Heart right ventricle (tissue), 16 donors: ENCODE measurements at regions not wholly inside any gene's neighbourhood (a gene's known extent, or its start where the extent isn't known, plus 50 kb on each side); places are given as distances from the start of the nearest gene placed in this dataset.

Experiments used
- ATAC-seq, 8 donors: fragments of 200-7000 bp; cut with Tn5 transposase; one replicate each; pipeline ENCODE4 v1.9.1; 2020; ENCODE audit warnings: mild to moderate bottlenecking in 8 of 8, moderate library complexity in 8 of 8, moderate number of reproducible peaks in 1 of 8
- DNase-seq, 2 donors: peaks; one replicate each; pipeline ENCODE4 v3.0.0-alpha.2; 2020
- H3K27ac ChIP-seq, 10 donors: fragments of 200-600 bp; sonication (generic) in 2 of 10; one replicate each; pipeline versions ENCODE4 v1.5.0 to v1.8.0; 2020 to 2022; ENCODE audit warnings: mild to moderate bottlenecking in 3 of 10
- H3K27me3 ChIP-seq, 7 donors: fragments of 200-600 bp; one replicate each; pipeline ENCODE4 v1.8.0; 2021 to 2022; ENCODE audit warnings: mild to moderate bottlenecking in 2 of 7
- H3K36me3 ChIP-seq, 9 donors: fragments of 200-600 bp; sonication (generic) in 1 of 9; one replicate each; pipeline versions ENCODE4 v1.5.0 to v1.8.0; 2020 to 2022; ENCODE audit warnings: mild to moderate bottlenecking in 2 of 9
- H3K4me1 ChIP-seq, 9 donors: fragments of 200-600 bp; sonication (generic) in 1 of 9; one replicate each; pipeline versions ENCODE4 v1.5.0 to v1.8.0; 2020 to 2022; ENCODE audit warnings: mild to moderate bottlenecking in 4 of 9
- H3K4me3 ChIP-seq, 10 donors: fragments of 200-600 bp; sonication (generic) in 2 of 10; one replicate each; pipeline versions ENCODE4 v1.5.0 to v1.8.0; 2020 to 2022; ENCODE audit warnings: mild to moderate bottlenecking in 7 of 10, moderate library complexity in 2 of 10
- H3K9me3 ChIP-seq, 11 donors: fragments of 200-600 bp in 10 of 11; sonication (generic) in 2 of 11; one replicate each; pipeline versions ENCODE4 v1.5.0 to v1.8.0; 2013 to 2022; ENCODE audit warnings: mild to moderate bottlenecking in 2 of 11, control low read depth in 1 of 11, moderate library complexity in 1 of 11
- WGBS, 2 donors: extraction: QIAGEN DNeasy Blood & Tissue Kit; methylation state at CpG; one replicate each; pipeline ENCODE4 v1.1.7; 2013; ENCODE audit warnings: inconsistent platforms in 1 of 2; 5-methylcytosine and 5-hydroxymethylcytosine counted together
- intact Hi-C, 10 donors: fragments of 100-400 bp; cut with DNase I; formaldehyde crosslinking; loops; one replicate each; pipeline versions ENCODE4 v1.11.1 to v1.14.2; 2022
- TF ChIP-seq, protein P1 (sequence below), 9 donors: fragments of 200-600 bp; sonication (generic) in 2 of 9; IDR thresholded peaks; one replicate each; pipeline versions ENCODE4 v1.5.0 to v1.8.0; 2021 to 2022; ENCODE audit warnings: antibody characterized with exemption in 9 of 9, mild to moderate bottlenecking in 5 of 9, moderate library complexity in 1 of 9
- donor health status: Arrhythmogenic right ventricular cardiomyopathy.
- donor health status: ischemic (EF 13 %, LVEDD 7.1; RV severe dilation, severe dysfunction).
- donor health status: healthy with polysubstance abuse.
- donor health status: DM: no; HTN: yes; CAD: no.
- donor health status: DM: no; HTN: no; CAD: no.
- donor health status: ischemic (EF 25% LVEDD 6.9; RV normal size, moderate dysfunction).
- donor health status: ischemic (EF 25% LVEDD 5.7; RV mildly dilated, moderate dysfunction).
- donor health status: healthy.
- donor health status: DM: yes; HTN: yes; CAD: no.
- donor health status: Ischemic cardiomyopathy.
- donor health status: ischemic (EF 35%, LVEDD 5.7; RV mildly dilated, moderate dysfunction).
- donor health status: nonischemic (EF 11% LVEDD 7.7; RV severe dilation, severe dysfunction).
- donor health status: DM: yes; HTN: yes; CAD: no.
- donor health status: PGD.
- donor health status: ischemic (EF 29% LVEDD 5.4; RV normal size, mild dysfunction).
- donor health status: nonischemic (EF 23%, LVEDD 6.1; RV moderate dilation, normal function).

DNA sequence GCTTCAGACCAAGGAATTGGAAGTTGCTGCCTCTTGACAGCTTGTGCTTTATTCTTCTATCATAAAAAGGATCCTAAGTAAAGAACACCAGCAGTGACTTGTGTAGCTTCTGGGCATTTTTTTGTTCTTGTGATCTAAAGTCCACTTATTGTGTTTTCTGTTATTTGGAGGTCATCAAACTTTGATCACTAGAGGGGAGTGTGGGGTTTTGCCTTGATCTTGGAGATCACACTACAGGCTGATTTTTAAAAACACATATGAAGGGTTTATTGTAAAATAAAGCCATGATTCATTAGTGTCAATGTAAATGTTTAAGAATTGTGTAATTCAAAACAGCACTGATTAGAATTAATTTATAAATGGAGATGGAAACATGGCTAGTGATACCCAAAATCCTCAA is 328.7 kb upstream of the EDNRB start:
- Histone ChIP-seq H3K36me3 (no peaks in the 10 kb centered on the region), H3K4me1 (no peaks in the 10 kb centered on the region), H3K4me3 (no peak overlapping the region), H3K27me3 (no peaks in the 10 kb centered on the region), H3K9me3 (no peaks in the 10 kb centered on the region), H3K27ac (no peak overlapping the region)
- no peak for ATAC-seq
- intact Hi-C loops = loop anchor here in 1 of 10 donors (10.0 kb wide), 1 partner anchor 727 kb away; no protein-coding TSS in a partner anchor
- TF ChIP-seq, protein P1, sequence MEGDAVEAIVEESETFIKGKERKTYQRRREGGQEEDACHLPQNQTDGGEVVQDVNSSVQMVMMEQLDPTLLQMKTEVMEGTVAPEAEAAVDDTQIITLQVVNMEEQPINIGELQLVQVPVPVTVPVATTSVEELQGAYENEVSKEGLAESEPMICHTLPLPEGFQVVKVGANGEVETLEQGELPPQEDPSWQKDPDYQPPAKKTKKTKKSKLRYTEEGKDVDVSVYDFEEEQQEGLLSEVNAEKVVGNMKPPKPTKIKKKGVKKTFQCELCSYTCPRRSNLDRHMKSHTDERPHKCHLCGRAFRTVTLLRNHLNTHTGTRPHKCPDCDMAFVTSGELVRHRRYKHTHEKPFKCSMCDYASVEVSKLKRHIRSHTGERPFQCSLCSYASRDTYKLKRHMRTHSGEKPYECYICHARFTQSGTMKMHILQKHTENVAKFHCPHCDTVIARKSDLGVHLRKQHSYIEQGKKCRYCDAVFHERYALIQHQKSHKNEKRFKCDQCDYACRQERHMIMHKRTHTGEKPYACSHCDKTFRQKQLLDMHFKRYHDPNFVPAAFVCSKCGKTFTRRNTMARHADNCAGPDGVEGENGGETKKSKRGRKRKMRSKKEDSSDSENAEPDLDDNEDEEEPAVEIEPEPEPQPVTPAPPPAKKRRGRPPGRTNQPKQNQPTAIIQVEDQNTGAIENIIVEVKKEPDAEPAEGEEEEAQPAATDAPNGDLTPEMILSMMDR (IDR thresholded peaks at IDR 0.05) = no peak
- DNase-seq = no peak

DNA sequence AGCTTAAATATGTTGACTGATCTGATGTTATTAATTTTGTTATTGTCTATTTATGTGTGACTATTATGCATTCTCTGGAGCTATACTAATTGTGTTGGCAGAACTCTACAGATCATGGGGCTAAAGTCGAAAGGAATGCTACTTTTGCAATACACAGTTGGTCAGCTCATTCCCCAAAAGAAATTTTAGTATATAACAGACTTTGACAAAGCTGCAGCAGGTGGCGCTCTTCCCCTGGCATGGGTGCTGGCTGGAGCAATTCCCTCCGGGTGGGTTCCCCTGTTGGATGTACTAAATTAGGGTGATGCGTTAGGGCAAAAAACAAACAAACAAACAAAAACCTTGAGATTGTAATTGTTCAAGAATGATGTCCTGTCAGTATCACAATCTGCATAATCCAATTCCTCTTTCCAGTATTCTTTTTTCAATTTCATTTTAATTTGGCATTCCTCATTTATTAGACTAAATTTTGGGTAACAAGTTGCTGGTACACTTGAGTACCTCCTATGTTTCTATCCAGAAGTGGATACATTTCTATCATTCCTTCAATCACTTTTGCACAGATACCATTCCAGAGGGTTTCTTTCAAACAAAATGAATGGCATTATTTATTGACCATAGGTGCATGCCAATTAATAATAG is 322.8 kb upstream of the EDNRB start:
- Histone ChIP-seq H3K27ac (no peak overlapping the region), H3K4me1 (no peaks in the 10 kb centered on the region), H3K36me3 (no peaks in the 10 kb centered on the region), H3K9me3 (no peaks in the 10 kb centered on the region), H3K27me3 (peaks cover 0 to 3% (median 0%) of the 10 kb centered on the region in 7 donors), H3K4me3 (no peak overlapping the region)
- ATAC-seq = no peak
- intact Hi-C loops = loop anchor here in 6 of 10 donors (2.0 to 10.0 kb wide), 4 partner anchors 446 to 737 kb away; no protein-coding TSS in a partner anchor
- DNase-seq = peak in 1 of 2 donors; percentile 14
- WGBS, 2 donors = 5 to 6% methylated on average over 4 of the region's 4 CpGs
- TF ChIP-seq, protein P1 (IDR thresholded peaks at IDR 0.05) = peak in 8 of 9 donors; percentile 5 to 59 (median 46)

DNA sequence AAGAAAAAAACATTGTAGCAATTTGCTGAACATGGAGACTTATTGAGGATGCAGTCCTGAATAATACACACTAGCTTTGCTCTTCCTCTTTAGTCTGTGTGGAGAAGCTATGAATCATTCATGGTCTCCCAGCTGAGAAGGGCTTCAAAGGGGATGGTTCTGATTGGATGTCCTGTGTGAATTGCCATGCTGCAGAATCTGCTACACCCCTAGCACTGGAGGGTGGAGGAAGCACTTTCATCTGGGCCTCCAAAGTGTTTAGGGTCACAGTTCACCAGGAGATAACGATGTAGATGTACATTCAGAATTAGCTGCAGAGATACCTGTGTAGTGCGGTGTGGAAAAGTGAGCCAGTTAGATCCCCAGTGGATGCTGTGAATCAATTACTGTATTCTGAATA is 321.1 kb upstream of the EDNRB start:
- H3K9me3 ChIP-seq = no peaks in the 10 kb centered on the region
- TF ChIP-seq, protein P1 (IDR thresholded peaks at IDR 0.05) = no peak
- 44 to 48% methylated on average over 2 of the region's 2 CpGs for WGBS, 2 donors
- no peak for ATAC-seq
- DNase-seq = no peak
- no peaks in the 10 kb centered on the region for H3K36me3 ChIP-seq
- peaks cover 0 to 7% (median 0%) of the 10 kb centered on the region in 7 donors for H3K27me3 ChIP-seq
- H3K4me3 ChIP-seq = no peak overlapping the region
- intact Hi-C loops = loop anchor here in 6 of 10 donors (2.0 to 10.0 kb wide), 4 partner anchors 448 to 739 kb away; no protein-coding TSS in a partner anchor
- H3K27ac ChIP-seq = no peak overlapping the region
- H3K4me1 ChIP-seq = no peaks in the 10 kb centered on the region

DNA sequence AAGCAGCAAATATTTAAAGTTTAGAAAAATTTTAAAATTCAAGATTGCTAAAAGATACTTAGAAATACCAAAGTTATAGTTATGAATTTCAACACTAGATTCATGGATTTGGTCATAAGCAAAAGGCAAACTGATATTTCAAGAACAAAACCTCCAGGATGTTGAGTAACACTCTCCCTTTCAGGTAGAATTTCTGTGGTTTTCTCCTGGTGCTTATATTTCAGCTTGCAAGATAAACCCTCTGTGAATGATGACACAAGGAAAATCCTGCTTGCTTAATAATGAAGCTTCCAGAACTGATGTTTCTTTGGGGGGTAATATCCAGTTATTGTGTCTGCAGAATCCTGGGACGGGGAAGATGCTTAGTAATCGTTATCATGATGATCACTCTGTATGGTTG is 320.3 kb upstream of the EDNRB start:
- intact Hi-C loops = no loop called here
- 51 to 61% methylated on average over 2 of the region's 2 CpGs for WGBS, 2 donors
- Histone ChIP-seq H3K9me3 (no peaks in the 10 kb centered on the region), H3K36me3 (no peaks in the 10 kb centered on the region), H3K27me3 (peaks cover 0 to 7% (median 0%) of the 10 kb centered on the region in 7 donors), H3K27ac (no peak overlapping the region), H3K4me1 (no peaks in the 10 kb centered on the region), H3K4me3 (no peak overlapping the region)
- TF ChIP-seq, protein P1 (IDR thresholded peaks at IDR 0.05) = no peak
- DNase-seq (no peak), ATAC-seq (no peak)
